ENCODE measurements at regions not wholly inside any gene's neighbourhood (a gene's known extent, or its start where the extent isn't known, plus 50 kb on each side); places are given as distances from the start of the nearest gene placed in this dataset.

- TF ChIP-seq CTCF (IDR thresholded peaks at IDR 0.05; ENCODE audit: poor library complexity) (no peak), EZH2 (IDR thresholded peaks at IDR 0.05; ENCODE audit: borderline replicate concordance) (no peak), EZH2phosphoT487 (IDR thresholded peaks at IDR 0.05; ENCODE audit: low read depth, severe bottlenecking, unreplicated experiment) (no peak)
Observed at GRCh38 chr13:47455626-47456025, 545.4 kb downstream of the SUCLA2 start.

Measured in hepatocyte (in vitro differentiated cells).